Stimulated activated CD4-positive, alpha-beta T cell treated with anti-CD3 and anti-CD28 coated beads, Interleukin-1b, Interleukin-23, amount 100 ng/mL, for 48 hours (primary cell): ENCODE measurements at regions not wholly inside any gene's neighbourhood (a gene's known extent, or its start where the extent isn't known, plus 50 kb on each side); places are given as distances from the start of the nearest gene placed in this dataset.

Source experiments
- DNase-seq: peaks from one replicate; pipeline ENCODE4 v3.0.0-alpha.2; 2020

DNA sequence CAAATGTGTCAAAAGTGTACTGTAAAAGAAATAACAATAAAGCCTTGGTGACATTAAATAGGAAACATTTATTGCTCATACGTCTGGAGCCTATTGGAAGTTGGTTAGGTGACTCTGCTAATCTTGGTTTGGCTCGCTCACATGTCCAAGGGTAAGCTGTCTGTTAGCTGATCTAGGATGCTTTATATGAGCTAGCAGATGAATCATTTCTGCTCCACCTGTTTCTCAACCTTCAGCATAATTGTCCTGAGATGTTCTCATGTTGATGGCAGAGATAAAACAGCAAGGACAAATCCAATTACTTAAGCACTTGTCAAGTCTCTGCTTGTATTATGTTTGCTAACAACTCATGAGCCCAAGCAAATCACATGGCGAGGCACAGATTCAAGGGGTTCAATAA, 56.0 kb upstream of the CD53 start:
- no peak for DNase-seq

DNA sequence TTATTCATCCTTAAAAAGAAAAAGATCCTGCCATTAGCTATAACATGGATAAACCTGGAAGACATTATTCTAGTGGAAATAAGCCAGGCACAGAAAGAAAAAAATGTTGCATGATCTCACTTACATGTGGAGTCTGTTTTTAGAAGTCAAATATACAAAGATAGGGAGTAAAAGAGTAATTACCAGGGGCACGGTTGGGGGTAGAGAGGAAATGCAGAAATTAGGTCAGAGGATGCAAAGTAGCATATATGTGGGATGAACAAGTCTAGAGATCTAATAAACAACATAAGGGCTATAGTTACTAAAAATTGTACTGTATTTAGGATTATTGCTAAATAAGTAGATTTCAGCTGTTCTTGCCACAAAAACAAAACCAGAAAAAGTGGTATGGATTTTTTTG, 61.4 kb upstream of the CD53 start:
- DNase-seq = no peak

DNA sequence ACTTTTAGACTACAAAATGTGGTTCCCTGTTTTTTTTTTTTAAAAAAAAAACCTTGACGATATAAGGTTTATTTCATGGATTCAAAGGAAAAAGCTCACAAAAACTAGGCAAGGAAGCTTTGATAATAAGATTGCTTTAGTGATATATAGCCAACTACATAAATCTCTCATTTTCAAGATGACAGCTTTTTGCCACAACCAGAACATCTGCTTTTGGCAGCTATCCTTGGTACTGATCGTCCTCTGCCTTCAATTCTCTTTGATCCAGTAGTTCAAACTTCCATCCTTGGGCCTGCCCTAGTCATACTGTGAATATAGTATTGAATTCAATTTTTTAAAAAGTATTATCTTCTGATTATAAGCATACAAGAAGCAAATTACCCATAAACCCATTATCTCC, 72.9 kb upstream of the CD53 start:
- DNase-seq = no peak

DNA sequence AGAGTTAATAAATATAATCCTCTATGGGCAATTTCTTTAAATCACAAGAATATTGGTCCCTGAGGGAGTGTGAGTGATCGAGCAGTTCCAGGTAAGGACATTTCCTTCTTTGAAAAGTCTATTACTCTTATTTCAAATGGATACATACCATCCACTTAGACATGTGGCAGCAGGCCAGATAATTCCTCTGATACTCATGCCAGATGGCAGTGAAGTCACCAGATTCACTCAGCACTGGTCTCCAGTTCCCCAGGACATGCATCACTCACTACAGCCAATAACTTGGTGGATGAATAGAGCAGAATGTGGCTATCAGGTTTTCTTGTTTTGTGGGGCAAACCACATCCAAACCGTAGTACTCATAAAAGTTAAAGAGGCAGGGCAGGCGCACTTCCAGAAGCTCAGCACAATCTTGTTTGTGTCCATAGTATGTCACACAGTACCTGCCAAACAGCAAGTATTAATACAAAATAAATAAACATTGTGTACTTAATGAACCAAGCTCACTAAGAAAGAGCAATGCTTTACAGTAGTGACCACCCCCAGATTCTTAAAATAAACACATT, 74.2 kb upstream of the CD53 start:
- no peak for DNase-seq

DNA sequence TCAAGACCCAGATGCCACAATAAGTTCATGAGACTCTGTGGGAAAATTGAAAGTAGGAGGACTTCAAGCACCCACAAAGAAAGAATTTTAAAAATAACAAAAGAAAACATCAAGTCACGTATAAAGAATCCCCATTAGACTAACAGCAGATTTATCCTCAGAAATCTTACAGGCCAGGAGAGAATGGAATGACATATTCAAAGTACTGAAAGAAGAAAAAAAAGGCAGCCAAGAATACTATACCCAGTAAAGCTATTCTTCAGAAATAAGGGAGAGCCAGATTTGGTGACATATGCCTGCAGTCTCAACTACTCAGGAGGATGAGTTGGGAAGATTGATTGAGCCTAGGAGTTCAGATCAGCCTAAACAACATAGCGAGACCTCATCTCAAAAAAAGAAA, 84.3 kb upstream of the CD53 start:
- DNase-seq = no peak

DNA sequence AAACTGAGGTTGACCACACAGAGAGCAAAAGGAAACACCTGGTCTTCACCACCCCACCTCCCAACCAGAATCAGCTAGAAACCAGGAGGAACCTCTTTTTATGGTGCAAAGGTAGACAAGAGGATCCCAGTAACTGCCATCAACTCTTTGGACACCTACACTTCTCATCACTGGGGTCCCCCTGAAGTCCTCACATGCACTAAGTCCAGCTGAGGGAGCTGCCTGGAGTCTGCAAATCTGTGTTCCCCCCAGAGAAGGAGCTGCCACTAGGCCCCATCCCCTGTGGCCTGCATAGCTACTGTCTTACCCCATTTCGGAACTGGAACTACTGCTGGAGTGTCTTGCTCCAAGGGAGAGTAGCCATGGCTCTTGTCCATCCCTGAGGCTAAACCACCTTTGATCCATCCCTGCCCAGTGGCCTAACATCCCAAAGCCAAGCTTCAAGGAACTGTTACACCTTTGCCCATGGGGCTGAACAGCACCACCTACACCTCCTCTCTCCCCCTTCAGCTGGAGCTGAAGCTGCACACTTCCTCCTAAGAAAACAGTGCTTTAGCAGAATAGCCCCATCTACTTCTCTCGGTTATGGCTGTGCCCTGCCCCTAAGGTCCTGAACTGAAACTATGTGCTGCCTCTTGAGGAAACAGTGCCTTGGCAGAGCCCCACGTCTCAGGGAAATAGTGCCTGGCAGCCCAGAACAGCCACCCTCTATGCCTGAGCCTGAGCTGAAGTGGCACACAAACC, 85.4 kb upstream of the CD53 start:
- DNase-seq = peak; percentile 9

DNA sequence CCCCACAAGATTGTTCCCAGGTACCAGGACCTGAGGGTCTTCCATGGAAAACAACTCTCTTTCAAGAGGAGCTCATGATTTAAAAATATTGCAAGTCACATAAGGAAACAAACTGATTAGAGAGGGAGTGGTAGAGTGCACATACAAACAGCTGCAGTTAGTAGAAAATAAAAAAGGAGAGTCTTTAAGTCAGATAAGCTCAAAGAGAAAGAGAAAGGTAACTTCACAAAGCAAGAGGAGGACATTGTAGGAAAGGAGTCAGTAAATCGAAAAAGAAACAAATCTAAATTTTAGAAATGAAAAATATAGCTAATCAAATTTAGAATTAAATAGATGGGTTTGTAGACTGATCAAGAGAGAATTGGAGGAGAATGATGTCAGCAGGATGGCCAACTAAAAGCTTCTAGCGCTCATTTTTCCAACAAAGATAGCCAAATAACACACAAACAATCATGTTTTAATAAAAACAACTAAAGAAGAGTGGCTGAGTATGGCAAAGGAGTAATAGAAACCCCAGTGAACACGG, 86.1 kb upstream of the CD53 start:
- DNase-seq = no peak

DNA sequence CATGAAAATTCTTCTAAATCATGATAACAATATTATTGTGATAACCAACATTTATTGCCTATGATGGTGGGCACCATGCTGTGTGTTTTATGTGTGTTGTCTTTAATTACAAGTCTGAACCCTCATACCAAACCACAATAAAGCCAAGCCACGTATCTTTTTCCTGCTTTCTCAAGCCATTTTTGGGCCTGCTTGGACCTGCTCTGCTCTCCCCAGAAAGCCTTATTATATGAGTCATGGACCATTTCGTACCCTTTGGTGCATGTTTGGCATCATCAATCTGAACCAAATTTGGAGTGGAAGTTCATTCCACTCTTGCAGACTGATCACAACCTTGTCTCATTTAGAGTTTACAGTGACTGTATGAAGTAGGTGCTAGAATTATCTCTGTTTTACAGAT, 87.3 kb upstream of the CD53 start:
- no peak for DNase-seq

DNA sequence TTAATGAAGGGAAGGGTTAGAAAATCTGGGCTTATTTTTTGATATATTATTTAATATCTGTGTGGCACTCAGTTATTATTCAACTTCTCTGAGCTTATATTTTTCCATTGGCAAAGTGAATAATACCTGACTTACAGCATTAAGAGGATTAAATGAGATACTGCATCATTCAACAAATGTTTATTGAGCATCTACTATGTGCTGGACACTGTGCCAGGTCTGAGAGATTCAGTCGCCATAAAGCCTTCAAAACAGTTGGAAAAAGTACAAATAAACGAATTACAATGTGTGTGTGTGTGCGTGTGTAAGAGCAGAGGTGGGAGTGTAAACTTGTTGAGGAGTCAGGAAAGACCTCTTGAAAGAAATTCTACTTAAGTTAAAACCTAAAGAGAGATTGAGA, 87.9 kb upstream of the CD53 start:
- DNase-seq = no peak

DNA sequence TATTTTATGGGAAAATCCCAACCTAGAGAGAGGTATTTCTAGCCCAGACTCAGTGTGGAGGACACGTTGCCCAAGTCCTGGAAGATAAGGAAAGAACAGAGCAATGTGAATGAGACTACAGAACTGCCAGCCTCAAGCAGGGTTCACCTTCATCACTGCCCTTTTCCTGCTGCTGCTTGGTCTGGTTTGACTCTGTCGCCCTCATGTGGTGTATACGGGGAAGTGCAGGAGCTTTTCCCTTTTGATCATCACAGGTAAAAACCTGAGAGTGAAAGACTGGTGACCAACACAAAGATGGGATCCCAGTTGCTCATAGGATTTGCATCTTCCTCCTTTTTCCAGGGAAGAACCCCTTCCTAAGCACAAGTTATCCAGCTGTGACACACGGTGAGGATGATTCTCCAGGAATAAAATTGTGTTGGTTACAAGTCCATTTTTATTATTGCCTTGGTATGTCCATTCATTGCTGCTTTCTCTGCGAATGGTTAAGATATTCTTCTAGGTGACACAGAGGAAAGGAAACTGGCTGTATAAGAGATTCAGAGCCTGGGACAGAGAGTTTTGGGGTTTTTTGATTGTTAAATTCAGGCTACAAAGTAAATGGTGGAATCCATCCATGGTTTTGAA, 89.5 kb upstream of the CD53 start:
- DNase-seq = peak; percentile 58

DNA sequence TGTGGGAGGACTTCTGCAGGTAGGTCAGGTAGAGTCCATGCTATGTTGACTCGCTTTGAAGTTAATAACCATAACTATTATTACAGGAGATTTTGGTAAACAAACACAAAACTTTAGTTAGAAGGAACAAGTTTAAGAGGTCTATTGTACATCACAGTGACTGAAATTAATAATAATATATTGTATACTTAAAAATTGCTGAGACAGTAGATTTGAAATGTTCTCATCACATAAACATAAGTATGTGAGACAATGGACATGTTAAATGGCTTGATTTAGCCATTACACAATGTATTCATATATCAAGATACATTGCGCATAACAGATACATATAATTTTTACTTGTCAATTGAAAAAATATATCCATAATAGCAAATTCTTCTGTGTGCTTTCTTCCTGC, 91.4 kb upstream of the CD53 start:
- DNase-seq = no peak

DNA sequence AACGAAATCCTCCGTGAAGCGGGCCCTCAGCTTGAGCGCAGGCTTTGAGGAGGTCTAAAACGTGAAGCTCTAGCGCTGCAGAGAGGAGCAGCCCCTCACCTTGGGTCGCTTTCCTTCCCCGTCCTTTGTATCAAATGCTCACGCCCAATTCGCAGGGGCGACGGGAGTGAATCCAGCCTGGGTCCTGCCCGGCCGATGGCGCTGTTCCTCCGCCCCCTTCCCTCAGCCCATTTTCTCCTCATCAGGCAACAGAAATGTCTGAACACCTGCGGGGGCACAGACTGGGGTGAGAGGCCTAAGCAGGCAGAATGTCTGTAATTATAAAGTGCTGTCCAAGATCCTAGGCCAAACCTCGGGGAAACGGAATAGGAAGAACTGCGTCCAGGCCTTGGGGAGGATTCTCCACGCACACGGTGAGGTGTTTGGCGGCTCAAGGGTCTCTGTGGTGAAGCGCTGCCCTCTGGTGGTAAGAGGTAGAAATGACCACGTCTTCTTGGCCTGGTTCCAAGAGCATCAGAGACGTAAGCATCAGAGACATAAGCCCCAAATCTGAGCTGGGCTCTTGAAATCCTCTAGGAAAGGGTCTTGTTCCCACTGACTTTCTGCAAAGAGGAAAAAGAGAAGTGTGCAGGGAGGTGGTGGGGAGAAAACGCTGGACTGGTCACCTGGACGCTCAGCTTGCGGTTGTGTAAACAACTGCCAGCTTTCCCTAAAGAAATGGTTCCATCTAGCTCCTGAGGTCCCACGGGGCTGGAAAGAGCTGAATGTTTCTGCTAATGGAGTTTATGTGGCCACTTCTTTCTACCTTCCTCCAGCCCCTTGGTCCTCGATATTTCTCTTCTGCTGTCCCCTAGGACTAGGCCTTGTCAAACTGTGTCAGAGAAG, 92.1 kb upstream of the CD53 start:
- DNase-seq = peak; percentile 80

DNA sequence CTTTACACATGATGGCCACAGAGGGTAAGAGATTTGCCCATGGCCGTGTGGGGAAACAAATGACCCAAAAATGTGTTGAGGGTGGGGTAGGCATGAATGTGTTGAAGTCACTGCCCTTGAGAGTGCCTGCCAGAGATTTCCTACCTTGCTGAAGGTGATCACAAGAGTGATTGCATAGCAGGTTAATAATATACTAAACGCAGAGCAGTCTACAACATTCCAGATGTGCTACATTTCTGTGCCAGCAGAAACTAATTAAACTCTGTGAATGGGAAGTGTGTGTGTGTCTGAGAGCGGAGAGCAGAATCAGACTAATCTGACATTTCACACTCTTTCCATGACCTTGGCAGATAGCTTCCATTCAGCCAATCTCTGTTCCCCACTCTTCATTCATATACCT, 93.3 kb upstream of the CD53 start:
- no peak for DNase-seq

DNA sequence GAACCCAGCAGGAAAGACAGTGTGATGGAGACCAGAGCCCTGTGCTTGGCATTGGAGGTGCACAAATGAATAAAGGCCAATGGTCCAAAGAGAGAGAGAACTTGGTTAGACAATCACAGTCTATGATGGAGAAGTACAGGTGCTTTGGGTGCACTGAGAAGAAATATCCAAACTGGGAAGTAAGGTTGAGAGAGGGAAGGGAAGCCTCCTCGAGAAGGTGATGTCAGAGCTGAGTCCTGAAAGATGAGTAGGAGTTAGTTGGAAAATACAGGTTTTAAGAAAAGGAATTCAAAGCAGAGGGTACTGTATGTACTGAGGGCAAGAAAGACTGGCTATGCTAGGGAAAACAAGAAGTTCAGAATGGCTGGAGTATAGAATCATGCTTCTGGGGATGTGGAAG, 94.1 kb upstream of the CD53 start:
- DNase-seq = no peak

DNA sequence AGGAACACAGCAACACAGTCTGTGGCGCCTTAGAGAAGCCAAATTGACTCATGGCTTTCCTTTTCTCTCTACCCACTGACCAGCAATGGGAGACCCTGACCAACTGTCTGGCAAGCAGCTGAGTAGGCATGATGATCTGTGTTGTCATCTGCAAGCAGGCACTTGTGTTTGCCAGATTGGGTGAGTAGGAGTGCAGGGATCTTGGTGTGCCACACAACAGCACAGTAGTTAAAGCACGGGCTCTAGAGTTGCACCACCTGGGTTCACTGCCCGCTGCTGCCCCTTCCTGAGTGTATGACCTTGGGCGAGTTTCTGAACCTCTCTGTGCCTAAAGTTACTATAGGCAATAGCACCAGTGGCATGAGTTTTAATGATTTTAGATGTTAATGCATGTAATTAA, 95.7 kb upstream of the CD53 start:
- no peak for DNase-seq

DNA sequence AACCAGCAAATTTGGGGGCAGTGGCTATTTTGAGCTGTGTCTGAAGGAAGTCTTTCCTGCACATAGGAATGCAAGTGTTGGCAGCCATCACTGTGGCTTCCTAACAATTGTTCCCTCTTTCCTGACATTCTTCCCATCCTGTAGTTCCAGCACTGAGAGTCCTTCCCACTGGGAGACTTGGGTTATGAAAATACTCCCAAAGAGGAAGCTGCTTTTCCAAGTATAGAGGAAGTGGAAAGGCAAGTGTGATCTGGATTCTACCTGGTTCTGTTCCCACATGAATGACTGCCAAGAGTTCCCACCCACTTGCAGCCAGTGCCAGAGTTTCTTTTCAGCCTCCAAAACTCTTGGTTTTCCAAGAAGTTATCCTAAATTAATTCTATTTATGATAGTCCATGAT, 98.5 kb upstream of the CD53 start:
- no peak for DNase-seq

DNA sequence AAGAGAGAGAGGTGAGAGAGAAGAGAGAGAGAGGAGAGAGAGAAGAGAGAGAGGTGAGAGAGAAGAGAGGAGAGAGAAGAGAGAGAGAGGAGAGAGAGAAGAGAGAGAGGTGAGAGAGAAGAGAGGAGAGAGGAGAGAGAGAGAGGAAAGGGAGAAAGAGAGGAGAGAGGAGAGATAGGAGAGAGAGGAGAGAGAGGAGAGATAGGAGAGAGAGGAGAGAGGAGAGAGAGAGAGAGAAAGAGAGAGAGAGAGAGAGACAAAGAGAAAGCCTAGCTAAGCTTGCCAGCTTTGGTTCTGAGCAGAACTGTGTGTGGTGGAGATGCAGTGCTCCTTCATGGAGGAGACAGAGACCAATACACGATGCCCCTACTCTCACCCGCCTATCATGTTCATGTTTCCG, 99.1 kb upstream of the KCNA3 start:
- DNase-seq = no peak

DNA sequence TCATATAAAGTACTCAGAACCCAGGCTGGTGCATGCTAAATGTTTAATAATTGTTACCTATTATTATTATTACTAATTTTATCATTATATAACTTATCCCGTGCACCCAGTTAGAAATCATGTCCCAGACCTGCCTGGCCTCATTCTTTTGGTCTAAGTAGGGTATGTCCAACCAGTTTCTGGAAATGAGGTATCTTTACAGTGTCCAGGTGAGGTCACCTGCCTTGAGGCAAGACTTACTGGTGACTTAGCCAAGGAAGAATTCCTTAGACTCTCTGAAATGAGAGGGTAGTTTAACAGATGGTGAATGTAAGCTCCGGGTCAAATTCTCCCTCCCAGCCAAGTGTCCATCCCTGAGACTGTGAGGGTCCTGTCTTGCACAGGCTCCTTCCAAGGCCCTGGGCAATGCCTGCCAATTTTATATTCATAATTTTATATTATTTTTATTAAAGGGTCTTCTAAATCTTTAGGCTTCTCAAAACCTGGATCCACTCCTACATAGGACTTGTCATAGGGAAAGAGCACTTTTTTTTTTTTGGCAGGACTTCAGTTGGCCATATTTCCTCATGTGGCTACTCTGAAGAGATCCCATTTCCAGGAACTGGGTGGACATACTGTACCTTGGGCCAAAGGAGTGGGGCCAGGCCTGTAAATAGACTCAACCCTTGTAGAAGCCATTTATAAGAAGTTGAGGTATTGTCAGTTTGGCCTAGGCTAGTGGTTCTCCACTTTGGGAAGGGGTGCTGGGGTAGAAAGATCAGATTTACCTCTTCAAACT, 96.7 kb upstream of the KCNA3 start:
- no peak for DNase-seq

DNA sequence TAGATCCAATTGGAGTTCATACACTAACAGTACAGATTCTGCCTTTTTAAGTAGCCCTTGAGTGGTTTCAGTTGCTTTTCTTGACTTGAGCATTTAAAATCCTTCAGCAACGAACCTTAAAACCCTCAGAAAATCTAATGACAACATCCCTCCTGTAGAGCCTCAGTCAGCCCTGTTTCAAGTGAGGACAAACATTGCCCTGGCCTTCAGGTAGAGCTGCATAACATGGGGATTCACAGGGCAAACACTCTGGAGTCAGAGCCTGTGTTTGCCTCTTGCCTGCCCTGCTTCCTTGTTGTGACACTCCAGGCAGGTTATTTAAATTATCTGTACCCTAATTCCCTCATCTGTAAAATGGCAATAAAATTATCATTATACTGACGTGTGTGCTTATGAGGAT, 96.1 kb upstream of the KCNA3 start:
- no peak for DNase-seq

DNA sequence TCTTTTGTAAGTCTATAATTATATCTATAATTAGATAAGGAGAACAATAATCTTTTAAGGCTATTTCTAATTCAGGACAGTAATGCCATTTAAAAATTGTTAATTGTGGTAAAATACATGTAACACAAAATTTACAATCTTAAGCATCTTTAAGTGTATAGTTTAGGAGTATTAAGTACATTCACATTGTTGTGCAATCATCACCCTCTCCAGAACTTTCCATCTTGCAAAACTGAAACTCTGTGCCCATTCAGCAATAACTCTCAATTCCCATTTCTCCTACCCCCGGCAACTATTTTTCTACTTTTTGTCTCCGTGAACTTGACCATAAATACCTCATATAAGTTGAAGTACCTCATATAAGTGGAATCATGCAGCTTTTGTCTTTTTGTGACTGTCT, 93.9 kb upstream of the KCNA3 start:
- DNase-seq = no peak

DNA sequence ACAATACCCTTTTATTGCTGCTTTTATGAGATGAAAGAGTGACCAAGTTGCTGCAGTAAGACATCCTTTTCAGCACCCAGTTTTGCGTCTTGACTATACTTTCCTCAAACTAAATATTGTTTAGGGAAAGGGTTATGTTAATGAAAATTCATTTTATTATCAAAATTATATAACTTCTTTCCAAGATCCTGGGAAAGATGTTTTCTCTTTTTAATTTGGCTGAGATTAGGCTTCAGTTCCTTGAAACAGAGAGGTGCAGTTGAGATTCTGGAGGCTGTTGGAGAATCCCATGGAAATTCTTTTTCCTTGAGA, 91.6 kb upstream of the KCNA3 start:
- DNase-seq = no peak

DNA sequence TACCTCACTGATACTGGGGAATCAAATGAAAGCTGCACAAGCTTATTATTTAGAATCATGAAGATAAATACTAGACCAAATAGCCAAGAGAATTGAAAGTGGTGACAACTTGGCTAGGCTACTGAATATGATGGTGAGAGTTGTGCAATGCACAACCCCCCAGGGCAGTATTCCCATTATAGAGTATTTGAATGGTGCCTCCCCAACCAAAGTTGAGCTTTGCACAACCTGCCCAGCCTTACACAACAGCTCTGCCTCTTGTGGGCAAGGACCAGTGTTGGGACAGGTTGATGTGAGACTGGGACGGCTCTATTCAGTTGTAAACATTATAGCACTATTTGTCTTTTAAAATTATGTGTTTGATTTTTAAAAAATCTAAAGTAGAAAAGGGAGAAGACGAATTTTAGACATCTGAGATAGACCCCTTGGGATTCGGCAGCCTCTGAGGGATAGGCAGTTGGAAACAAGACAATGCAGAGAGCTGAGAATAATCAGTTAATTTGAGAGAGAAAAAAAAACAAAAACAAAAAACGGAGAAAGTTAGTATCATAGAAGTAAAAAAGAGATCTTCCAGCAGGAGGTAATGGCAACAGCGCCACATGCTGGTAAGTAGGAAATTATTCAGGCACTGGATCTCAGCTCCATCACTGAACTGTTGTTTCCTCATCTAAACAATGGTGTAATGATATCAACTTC, 91.0 kb upstream of the KCNA3 start:
- peak; percentile 47 for DNase-seq
